Endothelial cell of umbilical vein (primary cell): ENCODE measurements at regions not wholly inside any gene's neighbourhood (a gene's known extent, or its start where the extent isn't known, plus 50 kb on each side); places are given as distances from the start of the nearest gene placed in this dataset.

Experiments
- EZH2 ChIP-seq: IDR thresholded peaks from 2 replicates; pipeline ENCODE4 v1.6.1; 2012; ENCODE audit warnings: borderline replicate concordance, low read depth, mild to moderate bottlenecking, moderate library complexity, low read length, inconsistent platforms; ENCODE audit not compliant: severe bottlenecking
- JUN ChIP-seq: IDR thresholded peaks from 2 replicates; pipeline ENCODE4 v1.6.1; 2011; ENCODE audit warnings: borderline replicate concordance, low read depth; ENCODE audit not compliant: insufficient read length, insufficient read depth
- MYC ChIP-seq: IDR thresholded peaks from one replicate; pipeline ENCODE4 v1.6.1; 2011; ENCODE audit warnings: mild to moderate bottlenecking, low read depth, low read length
- POLR2A ChIP-seq: IDR thresholded peaks from 2 replicates; pipeline ENCODE4 v1.6.1; 2012; ENCODE audit warnings: low read depth, mild to moderate bottlenecking, control low read depth, low read length
- POLR2AphosphoS5 ChIP-seq: IDR thresholded peaks from 2 replicates; pipeline ENCODE4 v1.6.1; 2012; ENCODE audit warnings: low read depth, mild to moderate bottlenecking, control low read depth, low read length, moderate library complexity; ENCODE audit not compliant: insufficient read depth
- TF ChIP-seq, protein P1 (sequence below), 2 donors: IDR thresholded peaks; 1 replicate in 1 of 2; 2 replicates in 1 of 2; pipeline ENCODE4 v1.5.1; 2011; ENCODE audit warnings: low read length in 2 of 2, mild to moderate bottlenecking in 2 of 2, moderate library complexity in 2 of 2, control low read depth in 1 of 2, inconsistent platforms in 1 of 2, low read depth in 1 of 2; ENCODE audit not compliant: insufficient read depth in 1 of 2; ENCODE audit errors: extremely low read depth in 1 of 2
- TF ChIP-seq, protein P2 (sequence below): IDR thresholded peaks from 2 replicates; pipeline ENCODE4 v1.6.1; 2011; ENCODE audit not compliant: insufficient read depth, insufficient read length

DNA sequence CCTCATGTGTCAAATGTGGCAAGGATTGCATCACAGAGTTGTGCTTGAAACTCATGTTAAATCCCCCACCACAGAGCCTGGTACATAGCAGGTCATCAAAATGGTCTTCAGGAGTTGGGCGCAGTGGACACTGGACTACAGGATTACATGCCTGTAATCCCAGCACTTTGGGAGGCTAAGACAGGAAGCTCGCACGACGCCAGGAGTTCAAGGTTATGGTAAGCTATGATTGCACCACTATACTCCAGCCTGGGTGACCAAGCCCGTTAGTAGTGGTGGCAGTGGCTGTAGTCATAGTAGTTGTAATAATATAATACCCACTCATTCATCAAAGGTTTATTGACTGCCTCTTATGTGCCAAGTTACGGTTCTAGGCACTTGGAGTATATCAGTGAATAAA lies 123.4 kb upstream of the IRF2BP2 start:
- TF ChIP-seq, protein P1, sequence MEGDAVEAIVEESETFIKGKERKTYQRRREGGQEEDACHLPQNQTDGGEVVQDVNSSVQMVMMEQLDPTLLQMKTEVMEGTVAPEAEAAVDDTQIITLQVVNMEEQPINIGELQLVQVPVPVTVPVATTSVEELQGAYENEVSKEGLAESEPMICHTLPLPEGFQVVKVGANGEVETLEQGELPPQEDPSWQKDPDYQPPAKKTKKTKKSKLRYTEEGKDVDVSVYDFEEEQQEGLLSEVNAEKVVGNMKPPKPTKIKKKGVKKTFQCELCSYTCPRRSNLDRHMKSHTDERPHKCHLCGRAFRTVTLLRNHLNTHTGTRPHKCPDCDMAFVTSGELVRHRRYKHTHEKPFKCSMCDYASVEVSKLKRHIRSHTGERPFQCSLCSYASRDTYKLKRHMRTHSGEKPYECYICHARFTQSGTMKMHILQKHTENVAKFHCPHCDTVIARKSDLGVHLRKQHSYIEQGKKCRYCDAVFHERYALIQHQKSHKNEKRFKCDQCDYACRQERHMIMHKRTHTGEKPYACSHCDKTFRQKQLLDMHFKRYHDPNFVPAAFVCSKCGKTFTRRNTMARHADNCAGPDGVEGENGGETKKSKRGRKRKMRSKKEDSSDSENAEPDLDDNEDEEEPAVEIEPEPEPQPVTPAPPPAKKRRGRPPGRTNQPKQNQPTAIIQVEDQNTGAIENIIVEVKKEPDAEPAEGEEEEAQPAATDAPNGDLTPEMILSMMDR (IDR thresholded peaks at IDR 0.05; ENCODE audit: extremely low read depth in 1 of 2, insufficient read depth in 1 of 2, low read depth in 1 of 2, low read length in 2 of 2): no peak
- TF ChIP-seq POLR2AphosphoS5: no peak
- TF ChIP-seq POLR2A: no peak
- TF ChIP-seq, protein P2, sequence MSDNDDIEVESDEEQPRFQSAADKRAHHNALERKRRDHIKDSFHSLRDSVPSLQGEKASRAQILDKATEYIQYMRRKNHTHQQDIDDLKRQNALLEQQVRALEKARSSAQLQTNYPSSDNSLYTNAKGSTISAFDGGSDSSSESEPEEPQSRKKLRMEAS: no peak
- no peak for TF ChIP-seq EZH2
- TF ChIP-seq MYC: no peak
- TF ChIP-seq JUN: no peak
